ENCODE measurements at regions not wholly inside any gene's neighbourhood (a gene's known extent, or its start where the extent isn't known, plus 50 kb on each side); places are given as distances from the start of the nearest gene placed in this dataset.

GRCh38 chr4:123609829-123610228, 213.2 kb downstream of the SPRY1 start:
- TF ChIP-seq CTCF (conservative IDR thresholded peaks at IDR 0.05; ENCODE audit: low read length) (no peak), EZH2phosphoT487 (IDR thresholded peaks at IDR 0.05; ENCODE audit: borderline replicate concordance, low read depth, low read length) (no peak)

All from OCI-LY7 (cell line).